Naive thymus-derived CD8-positive, alpha-beta T cell (primary cell): ENCODE measurements at regions not wholly inside any gene's neighbourhood (a gene's known extent, or its start where the extent isn't known, plus 50 kb on each side); places are given as distances from the start of the nearest gene placed in this dataset.
"Not testable (repeated sequence)": the region's sequence is repeated elsewhere in the genome, so short reads cannot be mapped to it uniquely, and the experiment has no call there.

Experiments used
- ATAC-seq, 2 donors: fragments of 150-1000 bp; cut with Tn5 transposase in 1 of 2; sonication (Bioruptor Pico), chemical (Tn5 transposase) in 1 of 2; 1 replicate in 1 of 2; 2 replicates in 1 of 2; pipeline ENCODE4 v1.10.0; 2021; ENCODE audit warnings: mild to moderate bottlenecking in 2 of 2, moderate library complexity in 2 of 2
- POLR2A ChIA-PET: fragments of 350-600 bp; sonication (Branson Sonifier 250); formaldehyde crosslinking; loops from one replicate; lab custom pipeline; 2021; ENCODE audit warnings: antibody characterized with exemption; lab: Charles Lee
- DNase-seq, 10 donors: peaks; one replicate each; pipeline versions ENCODE4 v3.0.0 to v3.0.0-alpha.2; 2020 to 2022
- H3K27ac Mint-ChIP-seq, 10 donors: one replicate each; pipeline ENCODE4 v1.8.0; 2020 to 2022; ENCODE audit warnings: mild to moderate bottlenecking in 10 of 10, mixed read lengths in 10 of 10, moderate library complexity in 4 of 10, inconsistent platforms in 1 of 10
- H3K27me3 Mint-ChIP-seq, 5 donors: one replicate each; pipeline ENCODE4 v1.8.0; 2021 to 2022; ENCODE audit warnings: mixed read lengths in 5 of 5
- H3K36me3 Mint-ChIP-seq, 3 donors: one replicate each; pipeline ENCODE4 v1.8.0; 2020 to 2022; ENCODE audit warnings: mixed read lengths in 3 of 3, mild to moderate bottlenecking in 2 of 3, inconsistent platforms in 1 of 3
- H3K4me1 Mint-ChIP-seq, 4 donors: one replicate each; pipeline ENCODE4 v1.8.0; 2021 to 2022; ENCODE audit warnings: mixed read lengths in 4 of 4
- H3K4me3 Mint-ChIP-seq, 10 donors: one replicate each; pipeline ENCODE4 v1.8.0; 2020 to 2022; ENCODE audit warnings: mild to moderate bottlenecking in 10 of 10, mixed read lengths in 10 of 10, moderate library complexity in 6 of 10, inconsistent platforms in 1 of 10
- H3K9me3 Mint-ChIP-seq, 9 donors: one replicate each; pipeline ENCODE4 v1.8.0; 2020 to 2022; ENCODE audit warnings: mixed read lengths in 9 of 9, mild to moderate bottlenecking in 3 of 9, inconsistent platforms in 1 of 9, moderate library complexity in 1 of 9

- H3K9me3 Mint-ChIP-seq, result peaks cover 0 to 3% (median 1%) of the 10 kb centered on the region in 9 donors
- no peaks in the 10 kb centered on the region for H3K36me3 Mint-ChIP-seq
- no peak overlapping the region for H3K4me3 Mint-ChIP-seq
- POLR2A ChIA-PET, result no interaction called here
- peaks cover 0 to 6% (median 3%) of the 10 kb centered on the region in 5 donors for H3K27me3 Mint-ChIP-seq
- no peaks in the 10 kb centered on the region for H3K4me1 Mint-ChIP-seq
- no peak overlapping the region for H3K27ac Mint-ChIP-seq
- ATAC-seq, result no peak
- no peak for DNase-seq
Observed at GRCh38 chr3:39725321-39725720, 84.1 kb upstream of the MYRIP start.

GRCh38 chr3:39727415-39727814, 82.0 kb upstream of the MYRIP start:
- H3K4me1 Mint-ChIP-seq, result no peaks in the 10 kb centered on the region
- DNase-seq (no peak), ATAC-seq (no peak)
- H3K27me3 Mint-ChIP-seq, result peaks cover 0 to 9% (median 3%) of the 10 kb centered on the region in 5 donors
- H3K27ac Mint-ChIP-seq, result no peak overlapping the region
- no peak overlapping the region for H3K4me3 Mint-ChIP-seq
- POLR2A ChIA-PET, result no interaction called here
- H3K36me3 Mint-ChIP-seq, result no peaks in the 10 kb centered on the region
- peaks cover 0 to 9% (median 2%) of the 10 kb centered on the region in 9 donors for H3K9me3 Mint-ChIP-seq

DNA sequence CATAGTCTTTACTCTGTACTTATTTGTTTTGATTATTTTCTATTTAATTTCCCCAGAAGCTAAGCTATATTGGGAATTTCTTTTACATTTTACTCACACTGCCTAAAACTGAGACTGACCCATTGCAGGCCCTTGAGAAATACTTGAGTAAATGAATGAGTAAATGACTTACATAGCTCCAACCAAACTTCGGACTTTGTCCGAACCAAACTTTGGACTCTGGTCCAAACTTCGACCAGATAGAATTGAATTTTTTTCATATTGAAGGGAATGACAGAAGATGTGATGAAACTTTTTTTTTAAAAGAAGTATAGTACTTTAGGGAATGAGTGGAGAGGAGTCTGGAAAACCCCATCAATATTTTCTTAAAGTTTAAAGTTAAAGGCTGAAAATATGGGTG, 75.6 kb upstream of the MYRIP start:
- H3K27ac Mint-ChIP-seq, result no peak overlapping the region
- peaks cover 0 to 9% (median 3%) of the 10 kb centered on the region in 5 donors for H3K27me3 Mint-ChIP-seq
- POLR2A ChIA-PET, result no interaction called here
- H3K36me3 Mint-ChIP-seq, result no peaks in the 10 kb centered on the region
- H3K4me1 Mint-ChIP-seq, result no peaks in the 10 kb centered on the region
- H3K9me3 Mint-ChIP-seq, result peaks cover 0 to 9% (median 2%) of the 10 kb centered on the region in 9 donors
- DNase-seq (no peak), ATAC-seq (no peak)
- no peak overlapping the region for H3K4me3 Mint-ChIP-seq

DNA sequence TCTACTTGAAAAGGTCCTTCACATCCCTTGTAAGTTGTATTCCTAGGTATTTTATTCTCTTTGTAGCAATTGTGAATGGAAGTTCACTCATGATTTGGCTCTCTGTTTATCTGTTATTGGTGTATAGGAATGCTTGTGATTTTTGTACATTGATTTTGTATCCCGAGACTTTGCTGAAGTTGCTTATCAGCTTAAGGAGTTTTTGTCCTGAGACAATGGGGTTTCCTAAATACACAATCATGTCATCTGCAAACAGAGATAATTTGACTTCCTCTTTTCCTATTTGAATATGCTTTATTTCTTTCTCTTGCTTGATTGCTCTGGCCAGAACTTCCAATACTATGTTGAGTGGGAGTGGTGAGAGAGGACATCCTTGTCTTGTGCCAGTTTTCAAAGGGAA, 69.8 kb upstream of the MYRIP start:
- H3K4me3 Mint-ChIP-seq, H3K27ac Mint-ChIP-seq, POLR2A ChIA-PET, DNase-seq, H3K4me1 Mint-ChIP-seq, H3K36me3 Mint-ChIP-seq, ATAC-seq: not testable (repeated sequence)
- peaks cover 0 to 25% (median 6%) of the 10 kb centered on the region in 5 donors for H3K27me3 Mint-ChIP-seq
- peaks cover 0 to 33% (median 4%) of the 10 kb centered on the region in 9 donors for H3K9me3 Mint-ChIP-seq

DNA sequence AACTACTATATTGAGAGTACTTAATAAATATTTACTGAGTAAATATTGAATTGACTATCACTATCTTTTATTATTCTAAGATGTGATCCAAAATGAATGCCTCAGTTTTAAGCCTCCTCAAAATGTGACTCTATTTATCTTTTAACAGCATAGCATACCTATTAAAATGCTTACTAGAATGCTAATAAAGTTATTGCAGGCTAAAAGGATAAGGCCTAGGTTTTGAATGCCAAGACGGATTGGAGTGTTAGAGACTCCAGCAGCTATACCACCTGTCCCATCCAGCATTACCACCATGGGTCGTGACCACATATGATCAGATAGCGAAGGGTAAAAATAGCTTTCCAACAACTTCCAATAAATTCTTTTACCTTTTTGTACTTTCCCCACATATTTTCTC, 64.7 kb upstream of the MYRIP start:
- no peak for ATAC-seq
- Mint-ChIP-seq H3K4me3 (no peak overlapping the region), H3K36me3 (peaks cover 0 to 5% (median 0%) of the 10 kb centered on the region in 3 donors), H3K27me3 (peaks cover 0 to 39% (median 15%) of the 10 kb centered on the region in 5 donors), H3K27ac (no peak overlapping the region), H3K4me1 (no peaks in the 10 kb centered on the region), H3K9me3 (peaks cover 0 to 33% (median 4%) of the 10 kb centered on the region in 9 donors)
- POLR2A ChIA-PET, result no interaction called here
- DNase-seq, result no peak

DNA sequence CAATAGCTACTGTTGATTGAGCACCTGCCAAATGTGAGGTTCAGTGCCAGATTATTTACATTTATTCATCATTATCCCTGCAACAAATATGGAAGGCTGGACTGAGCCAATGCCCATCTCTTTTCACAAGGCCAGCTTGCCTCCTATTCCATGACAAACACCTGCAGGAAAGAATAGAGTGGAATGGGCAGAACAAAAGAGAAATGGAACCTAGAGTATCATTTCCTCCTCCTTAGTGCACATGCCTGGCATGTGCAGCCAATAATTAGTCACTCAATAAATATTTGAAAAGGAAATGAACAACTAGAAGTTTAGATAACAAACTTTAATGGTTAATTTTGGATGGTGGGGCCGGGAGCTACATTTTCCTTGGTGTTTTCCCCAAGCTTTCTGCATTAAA, 61.4 kb upstream of the MYRIP start:
- Mint-ChIP-seq H3K4me1 (peaks cover 0 to 10% (median 4%) of the 10 kb centered on the region in 4 donors), H3K27me3 (peaks cover 0 to 23% (median 8%) of the 10 kb centered on the region in 5 donors), H3K4me3 (no peak overlapping the region), H3K27ac (no peak overlapping the region), H3K9me3 (peaks cover 0 to 3% (median 0%) of the 10 kb centered on the region in 9 donors), H3K36me3 (no peaks in the 10 kb centered on the region)
- ATAC-seq (no peak), DNase-seq (no peak)
- POLR2A ChIA-PET, result no interaction called here

DNA sequence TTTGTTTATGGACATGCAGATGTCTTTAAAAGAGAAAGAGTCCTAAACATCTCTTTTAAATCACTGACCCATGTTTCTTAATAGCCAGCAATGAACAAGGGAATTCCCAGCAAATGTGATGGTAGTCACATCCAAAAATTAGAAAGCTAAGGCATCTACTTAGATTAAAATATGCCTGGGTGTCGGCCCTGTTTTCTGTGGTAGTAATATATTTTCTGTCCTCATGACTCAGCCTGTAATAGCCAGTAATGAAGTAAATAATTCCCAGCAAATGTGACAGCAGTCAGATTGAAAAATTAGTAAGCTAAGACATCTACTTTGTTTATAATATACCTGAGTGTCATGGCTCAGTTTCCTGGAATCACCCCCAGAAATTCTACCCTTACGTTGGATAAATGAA, 60.6 kb upstream of the MYRIP start:
- ATAC-seq (no peak), DNase-seq (no peak)
- no peaks in the 10 kb centered on the region for H3K36me3 Mint-ChIP-seq

DNA sequence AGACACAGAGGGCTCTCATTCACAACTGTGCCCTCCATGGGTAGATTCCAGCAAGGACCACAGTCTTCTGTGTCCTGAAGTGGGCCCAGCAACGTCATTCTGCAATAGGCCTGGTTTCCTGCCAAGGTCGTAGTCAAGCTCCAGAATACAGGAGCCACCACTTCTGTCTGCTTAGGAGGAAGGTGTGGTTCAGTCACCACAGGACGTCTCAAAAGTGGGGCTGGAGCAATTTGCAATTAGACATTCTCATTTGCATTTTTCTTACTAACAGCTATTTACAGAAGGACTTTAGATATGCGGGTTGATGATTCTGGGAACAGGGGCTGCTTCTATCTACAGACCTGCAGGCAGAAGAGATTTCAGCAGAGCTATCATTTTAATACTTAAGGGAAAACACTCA, 58.7 kb upstream of the MYRIP start:
- Mint-ChIP-seq H3K27ac (no peak overlapping the region), H3K4me3 (no peak overlapping the region), H3K27me3 (peaks cover 0 to 28% (median 10%) of the 10 kb centered on the region in 5 donors), H3K36me3 (no peaks in the 10 kb centered on the region), H3K4me1 (peaks cover 0 to 10% (median 4%) of the 10 kb centered on the region in 4 donors), H3K9me3 (no peaks in the 10 kb centered on the region)
- ATAC-seq (no peak), DNase-seq (no peak)
- POLR2A ChIA-PET, result no interaction called here

More for the DNA sequence above, 60.6 kb upstream of the MYRIP start:
- Mint-ChIP-seq H3K27me3 (peaks cover 0 to 23% (median 8%) of the 10 kb centered on the region in 5 donors), H3K27ac (no peak overlapping the region), H3K4me1 (peaks cover 0 to 10% (median 4%) of the 10 kb centered on the region in 4 donors), H3K9me3 (no peaks in the 10 kb centered on the region), H3K4me3 (no peak overlapping the region)
- POLR2A ChIA-PET, result no interaction called here

GRCh38 chr3:39751286-39751685, 58.1 kb upstream of the MYRIP start:
- no peak for DNase-seq
- no peaks in the 10 kb centered on the region for H3K9me3 Mint-ChIP-seq
- H3K4me3 Mint-ChIP-seq, result no peak overlapping the region
- ATAC-seq, result no peak
- H3K27ac Mint-ChIP-seq, result no peak overlapping the region
- H3K4me1 Mint-ChIP-seq, result peaks cover 0 to 10% (median 4%) of the 10 kb centered on the region in 4 donors
- no peaks in the 10 kb centered on the region for H3K36me3 Mint-ChIP-seq
- POLR2A ChIA-PET, result no interaction called here
- peaks cover 0 to 22% (median 6%) of the 10 kb centered on the region in 5 donors for H3K27me3 Mint-ChIP-seq

- no peak for DNase-seq
- Mint-ChIP-seq H3K9me3 (no peaks in the 10 kb centered on the region), H3K27me3 (peaks cover 0 to 17% (median 8%) of the 10 kb centered on the region in 5 donors), H3K4me3 (no peak overlapping the region), H3K27ac (no peak overlapping the region), H3K36me3 (no peaks in the 10 kb centered on the region), H3K4me1 (peaks cover 0 to 10% (median 4%) of the 10 kb centered on the region in 4 donors)
- ATAC-seq, result no peak
- POLR2A ChIA-PET, result no interaction called here
Observed at GRCh38 chr3:39752019-39752637, 57.3 kb upstream of the MYRIP start.

- H3K27ac Mint-ChIP-seq, result no peak overlapping the region
- no peaks in the 10 kb centered on the region for H3K9me3 Mint-ChIP-seq
- peaks cover 0 to 10% (median 4%) of the 10 kb centered on the region in 4 donors for H3K4me1 Mint-ChIP-seq
- DNase-seq, result no peak
- POLR2A ChIA-PET, result no interaction called here
- H3K27me3 Mint-ChIP-seq, result peaks cover 0 to 17% (median 9%) of the 10 kb centered on the region in 5 donors
- H3K36me3 Mint-ChIP-seq, result no peaks in the 10 kb centered on the region
- ATAC-seq, result no peak
- no peak overlapping the region for H3K4me3 Mint-ChIP-seq
Observed at GRCh38 chr3:39752751-39753150, 56.7 kb upstream of the MYRIP start.

- POLR2A ChIA-PET, result no interaction called here
- H3K4me3 Mint-ChIP-seq, result no peak overlapping the region
- DNase-seq (no peak), ATAC-seq (no peak)
- no peaks in the 10 kb centered on the region for H3K9me3 Mint-ChIP-seq
- H3K36me3 Mint-ChIP-seq, result no peaks in the 10 kb centered on the region
- no peak overlapping the region for H3K27ac Mint-ChIP-seq
- peaks cover 0 to 10% (median 4%) of the 10 kb centered on the region in 4 donors for H3K4me1 Mint-ChIP-seq
- H3K27me3 Mint-ChIP-seq, result peaks cover 0 to 17% (median 9%) of the 10 kb centered on the region in 5 donors
Observed at GRCh38 chr3:39753391-39753790, 56.0 kb upstream of the MYRIP start.

DNA sequence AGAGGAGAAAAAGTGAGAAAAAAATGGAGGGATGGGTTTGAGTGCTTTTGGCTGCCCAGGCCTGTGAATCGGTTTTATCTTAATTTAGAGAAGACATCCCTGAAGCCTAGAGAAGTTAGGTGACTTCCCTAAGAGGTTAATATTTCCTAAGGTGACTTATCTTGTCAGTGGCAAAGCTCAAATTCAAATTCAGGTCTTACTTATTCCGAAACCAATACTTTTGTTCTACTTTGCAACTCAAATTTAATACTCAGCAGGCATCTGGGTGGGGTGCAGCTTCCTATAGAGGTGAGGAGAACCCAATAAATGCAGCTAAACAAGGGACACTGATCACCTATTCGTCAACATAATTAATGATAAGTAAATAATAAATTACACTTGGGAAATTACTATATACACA, 54.9 kb upstream of the MYRIP start:
- H3K36me3 Mint-ChIP-seq, result no peaks in the 10 kb centered on the region
- no peak overlapping the region for H3K4me3 Mint-ChIP-seq
- no peak overlapping the region for H3K27ac Mint-ChIP-seq
- H3K27me3 Mint-ChIP-seq, result peaks cover 0 to 17% (median 6%) of the 10 kb centered on the region in 5 donors
- no peak for DNase-seq
- no peaks in the 10 kb centered on the region for H3K9me3 Mint-ChIP-seq
- POLR2A ChIA-PET, result no interaction called here
- peaks cover 0 to 10% (median 4%) of the 10 kb centered on the region in 4 donors for H3K4me1 Mint-ChIP-seq
- no peak for ATAC-seq

- H3K9me3 Mint-ChIP-seq, result no peaks in the 10 kb centered on the region
- ATAC-seq, result no peak
- no peak for DNase-seq
- POLR2A ChIA-PET, result no interaction called here
- no peak overlapping the region for H3K27ac Mint-ChIP-seq
- peaks cover 0 to 10% (median 4%) of the 10 kb centered on the region in 4 donors for H3K4me1 Mint-ChIP-seq
- H3K36me3 Mint-ChIP-seq, result no peaks in the 10 kb centered on the region
- no peak overlapping the region for H3K4me3 Mint-ChIP-seq
- H3K27me3 Mint-ChIP-seq, result peaks cover 0 to 21% (median 4%) of the 10 kb centered on the region in 5 donors
Observed at GRCh38 chr3:39755100-39755499, 54.3 kb upstream of the MYRIP start.
